GM12864 (cell line): ENCODE measurements at regions not wholly inside any gene's neighbourhood (a gene's known extent, or its start where the extent isn't known, plus 50 kb on each side); places are given as distances from the start of the nearest gene placed in this dataset.

Experiments used
- DNase-seq: peaks from one replicate; pipeline ENCODE4 v3.0.0-alpha.2; 2011; ENCODE audit warnings: low read depth
- H3K4me3 ChIP-seq: 2 replicates; pipeline ENCODE4 v1.5.1; 2011; ENCODE audit warnings: mild to moderate bottlenecking, low read depth, low read length, control low read depth
- TF ChIP-seq, protein P1 (sequence below): IDR thresholded peaks from 2 replicates; pipeline ENCODE4 v1.5.1; 2011; ENCODE audit warnings: low read depth, mild to moderate bottlenecking, moderate library complexity, low read length, control low read depth, inconsistent platforms; ENCODE audit errors: missing control alignments

DNA sequence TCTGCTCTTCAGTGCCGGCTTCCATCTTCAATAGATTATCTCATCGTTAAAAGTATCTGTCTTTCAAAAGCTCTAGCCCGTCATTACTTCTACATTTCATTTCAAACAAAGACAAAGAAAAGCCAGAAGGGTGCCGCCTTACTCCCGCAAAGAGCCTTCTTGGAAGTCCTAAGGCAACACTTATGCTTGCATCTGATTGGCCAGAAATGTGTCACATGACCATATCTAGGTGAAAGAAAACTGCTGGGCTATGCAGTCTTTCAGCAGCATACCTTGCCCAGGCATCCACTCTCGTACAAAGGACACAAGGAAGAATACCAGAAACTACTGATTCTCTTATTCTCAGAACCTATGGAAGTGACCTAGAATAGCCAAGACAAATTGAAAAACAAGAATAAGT, 217.1 kb upstream of the SLC35G4 start:
- no peak for DNase-seq
- TF ChIP-seq, protein P1, sequence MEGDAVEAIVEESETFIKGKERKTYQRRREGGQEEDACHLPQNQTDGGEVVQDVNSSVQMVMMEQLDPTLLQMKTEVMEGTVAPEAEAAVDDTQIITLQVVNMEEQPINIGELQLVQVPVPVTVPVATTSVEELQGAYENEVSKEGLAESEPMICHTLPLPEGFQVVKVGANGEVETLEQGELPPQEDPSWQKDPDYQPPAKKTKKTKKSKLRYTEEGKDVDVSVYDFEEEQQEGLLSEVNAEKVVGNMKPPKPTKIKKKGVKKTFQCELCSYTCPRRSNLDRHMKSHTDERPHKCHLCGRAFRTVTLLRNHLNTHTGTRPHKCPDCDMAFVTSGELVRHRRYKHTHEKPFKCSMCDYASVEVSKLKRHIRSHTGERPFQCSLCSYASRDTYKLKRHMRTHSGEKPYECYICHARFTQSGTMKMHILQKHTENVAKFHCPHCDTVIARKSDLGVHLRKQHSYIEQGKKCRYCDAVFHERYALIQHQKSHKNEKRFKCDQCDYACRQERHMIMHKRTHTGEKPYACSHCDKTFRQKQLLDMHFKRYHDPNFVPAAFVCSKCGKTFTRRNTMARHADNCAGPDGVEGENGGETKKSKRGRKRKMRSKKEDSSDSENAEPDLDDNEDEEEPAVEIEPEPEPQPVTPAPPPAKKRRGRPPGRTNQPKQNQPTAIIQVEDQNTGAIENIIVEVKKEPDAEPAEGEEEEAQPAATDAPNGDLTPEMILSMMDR = no peak
- no peak overlapping the region for H3K4me3 ChIP-seq

DNA sequence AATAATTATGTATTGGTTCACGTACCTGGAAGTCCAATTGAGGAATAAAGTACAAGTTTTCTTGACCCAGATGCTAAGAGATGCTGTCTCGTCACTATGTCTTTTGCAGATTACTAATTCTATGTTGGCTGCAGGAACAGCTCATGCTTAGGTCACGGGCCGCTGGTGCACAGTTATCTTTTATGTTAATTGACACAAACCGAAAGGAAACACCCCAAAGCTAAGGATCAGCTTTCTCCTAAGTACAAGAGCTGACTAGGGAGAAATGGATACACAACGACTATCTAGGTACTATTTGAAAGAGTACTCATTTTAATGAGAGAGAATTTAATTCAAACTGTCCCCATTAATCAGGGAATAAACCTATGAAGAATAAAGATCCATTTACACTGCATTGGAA, 217.7 kb upstream of the SLC35G4 start:
- no peak overlapping the region for H3K4me3 ChIP-seq
- DNase-seq = no peak
- TF ChIP-seq, protein P1 = no peak

DNA sequence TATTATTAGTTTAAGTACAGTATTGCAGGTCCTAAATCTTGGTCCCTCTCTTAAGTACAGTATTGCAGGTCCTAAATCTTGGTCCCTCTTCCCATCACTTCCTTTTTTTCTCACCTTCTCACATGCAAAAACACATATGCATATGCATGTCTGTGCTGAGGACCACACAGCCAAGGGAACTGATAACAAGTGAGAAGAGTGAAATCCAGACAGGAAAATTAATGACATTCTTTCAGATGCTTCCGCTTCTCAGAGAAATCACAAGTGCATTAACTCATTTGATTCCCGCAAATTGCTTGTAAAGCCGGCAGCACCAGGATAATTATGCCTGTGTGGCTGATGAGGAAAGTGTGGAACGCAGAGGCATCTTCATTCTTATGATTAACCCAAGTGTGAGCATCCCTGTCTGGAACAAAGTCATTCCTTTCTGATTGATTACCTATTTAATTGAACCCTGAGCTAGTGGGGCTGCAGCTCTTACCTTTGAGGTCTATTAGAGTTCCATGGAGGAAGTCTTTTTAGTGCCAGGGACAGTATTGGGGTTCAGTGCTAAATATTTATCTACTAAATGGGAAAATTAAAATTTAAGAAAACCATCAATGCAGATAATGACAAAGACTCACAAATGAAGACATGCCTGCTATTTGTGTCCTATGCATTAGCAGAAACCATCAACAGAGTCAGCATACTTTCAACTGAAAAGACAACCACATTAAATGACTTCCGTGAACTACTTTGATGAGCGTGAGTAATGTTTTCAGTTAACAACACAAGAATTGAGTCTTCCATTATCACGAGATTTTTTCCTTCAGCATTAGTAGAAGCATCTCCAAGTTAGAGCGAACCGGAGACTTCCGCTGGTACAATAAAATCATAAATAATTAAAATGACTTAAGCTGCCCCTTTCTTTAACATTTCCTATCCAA, 220.4 kb upstream of the SLC35G4 start:
- DNase-seq = no peak
- H3K4me3 ChIP-seq = no peak overlapping the region
- TF ChIP-seq, protein P1 = no peak

DNA sequence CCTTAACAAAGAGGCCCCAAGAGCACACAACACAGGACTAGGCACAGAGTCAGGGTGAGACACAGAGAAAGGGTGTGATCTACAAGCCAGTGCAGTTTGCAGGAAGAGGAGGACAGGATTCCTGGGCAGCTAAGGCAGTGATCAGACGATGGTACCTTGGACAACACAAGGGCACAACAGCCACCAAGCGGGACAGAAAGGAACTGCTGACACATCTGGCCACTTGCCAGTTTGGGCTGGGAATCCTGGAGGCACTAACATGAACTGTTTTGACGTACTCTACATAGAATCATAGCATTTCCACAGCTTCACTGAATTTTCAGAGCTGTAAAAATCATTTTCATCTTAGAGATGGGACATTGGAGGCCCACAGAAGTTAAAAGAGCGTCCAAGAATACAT, 221.5 kb upstream of the SLC35G4 start:
- DNase-seq = peak; percentile 8
- H3K4me3 ChIP-seq = no peak overlapping the region
- TF ChIP-seq, protein P1 = peak; percentile 70

DNA sequence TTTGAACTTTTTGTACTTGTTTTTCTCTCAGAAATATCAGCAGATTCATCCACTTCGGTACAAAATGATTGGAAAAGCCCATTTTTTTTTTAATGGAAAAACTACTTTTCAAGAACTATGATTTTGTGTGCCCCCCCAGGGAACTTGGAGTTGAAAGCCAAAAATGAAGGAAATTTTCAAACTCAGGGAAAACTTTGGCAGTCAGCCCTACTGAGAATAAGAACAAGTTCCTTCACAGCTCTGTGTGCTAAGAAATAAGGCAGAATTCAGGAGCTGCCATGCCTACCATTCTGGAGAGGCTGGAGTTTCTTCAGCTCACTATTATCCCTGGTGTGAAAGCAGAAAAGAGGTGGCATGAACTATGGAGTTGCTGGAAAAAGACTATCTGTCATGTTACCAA, 226.0 kb upstream of the SLC35G4 start:
- no peak overlapping the region for H3K4me3 ChIP-seq

DNA sequence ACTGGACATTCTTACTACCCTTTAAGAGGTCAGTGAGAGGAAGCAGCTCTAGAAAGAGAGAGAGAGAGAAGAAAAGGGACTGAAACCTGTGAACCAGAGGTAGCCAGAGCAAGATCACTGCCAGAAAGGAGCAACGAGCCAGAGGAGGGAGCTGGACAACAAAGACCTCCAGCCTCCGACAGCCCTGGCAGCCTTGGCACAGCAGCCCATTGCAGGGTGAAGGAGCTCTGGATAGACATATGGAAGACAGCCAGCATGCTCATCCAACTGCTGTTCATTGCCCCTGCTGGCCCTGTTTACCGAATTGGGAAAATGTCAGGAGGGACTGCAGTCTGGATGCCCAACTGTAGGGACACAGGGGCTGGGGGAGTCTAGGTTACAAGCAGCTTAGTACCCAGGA, 228.4 kb upstream of the SLC35G4 start:
- no peak for DNase-seq
- TF ChIP-seq, protein P1 = no peak
- H3K4me3 ChIP-seq = no peak overlapping the region

More for the DNA sequence above, 226.0 kb upstream of the SLC35G4 start:
- no peak for DNase-seq
- TF ChIP-seq, protein P1 = no peak

DNA sequence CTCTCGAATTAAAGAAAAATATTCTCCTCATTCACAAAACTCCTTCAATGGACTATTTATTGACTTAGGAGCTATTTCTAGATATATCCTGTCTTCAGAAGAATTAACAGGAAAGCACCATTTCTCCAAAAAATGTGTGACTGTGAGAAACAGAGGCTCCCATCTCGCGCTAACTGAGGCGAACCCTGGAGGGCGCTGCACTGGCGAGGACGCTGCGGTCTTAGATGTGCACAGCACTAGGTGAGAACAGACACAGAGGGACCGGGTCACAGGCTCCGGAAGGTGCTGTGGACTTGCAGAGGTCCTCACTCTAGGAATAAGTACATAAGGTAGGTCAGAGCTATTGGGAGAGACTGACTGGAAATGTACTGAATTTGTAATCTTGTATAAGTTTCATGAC, 229.7 kb upstream of the SLC35G4 start:
- H3K4me3 ChIP-seq = no peak overlapping the region
- TF ChIP-seq, protein P1 = no peak
- no peak for DNase-seq
